Activated naive CD8-positive, alpha-beta T cell treated with anti-CD3 and anti-CD28 coated beads, Interleukin-2, amount 10 ng/mL, durations not matched to agents 7 days and 5 days (primary cell): ENCODE measurements at regions not wholly inside any gene's neighbourhood (a gene's known extent, or its start where the extent isn't known, plus 50 kb on each side); places are given as distances from the start of the nearest gene placed in this dataset.

ENCODE experiments used
- ATAC-seq: fragments of 150-1000 bp; cut with Tn5 transposase; one replicate; pipeline ENCODE4 v1.10.0; 2021; ENCODE audit warnings: low read depth, moderate library complexity
- POLR2A ChIA-PET: fragments of 350-600 bp; sonication (Branson Sonifier 250); formaldehyde crosslinking; loops from one replicate; lab custom pipeline; 2021; ENCODE audit warnings: antibody characterized with exemption; lab: Charles Lee
- DNase-seq: peaks from one replicate; pipeline ENCODE4 v3.0.0; 2021
- H3K27ac Mint-ChIP-seq: one replicate; pipeline ENCODE4 v1.8.0; 2022; ENCODE audit warnings: mild to moderate bottlenecking, mixed read lengths
- H3K27me3 Mint-ChIP-seq: one replicate; pipeline ENCODE4 v1.8.0; 2022; ENCODE audit warnings: mild to moderate bottlenecking, moderate library complexity, mixed read lengths
- H3K36me3 Mint-ChIP-seq: one replicate; pipeline ENCODE4 v1.8.0; 2021; ENCODE audit warnings: mild to moderate bottlenecking, mixed read lengths
- H3K4me1 Mint-ChIP-seq: one replicate; pipeline ENCODE4 v1.8.0; 2021; ENCODE audit warnings: mixed read lengths
- H3K4me3 Mint-ChIP-seq: one replicate; pipeline ENCODE4 v1.8.0; 2022; ENCODE audit warnings: mild to moderate bottlenecking, moderate library complexity, mixed read lengths
- H3K9me3 Mint-ChIP-seq: one replicate; pipeline ENCODE4 v1.8.0; 2021; ENCODE audit warnings: mixed read lengths

DNA sequence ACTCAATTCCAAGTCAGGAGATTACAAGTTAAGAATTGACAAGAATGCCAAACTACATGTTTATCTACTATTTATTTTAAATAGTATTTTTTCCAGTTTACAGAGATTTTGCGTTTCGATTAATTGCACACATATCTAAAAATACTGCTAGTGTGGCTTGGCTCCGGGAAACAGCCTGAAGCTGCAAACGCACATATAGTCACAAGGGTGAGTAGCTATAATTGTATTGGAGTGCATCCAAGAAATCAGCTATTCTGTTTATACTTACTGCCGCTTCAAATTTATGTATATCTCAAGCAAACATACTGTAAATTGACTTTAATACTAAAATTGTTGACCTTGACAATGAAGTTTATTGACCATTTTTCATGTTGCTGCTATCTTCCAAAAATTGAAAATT is 77.0 kb upstream of the PLSCR5 start:
- POLR2A ChIA-PET: no interaction called here
- no peak overlapping the region for H3K4me3 Mint-ChIP-seq
- no peaks in the 10 kb centered on the region for H3K36me3 Mint-ChIP-seq
- H3K4me1 Mint-ChIP-seq: no peaks in the 10 kb centered on the region
- no peaks in the 10 kb centered on the region for H3K9me3 Mint-ChIP-seq
- no peaks in the 10 kb centered on the region for H3K27me3 Mint-ChIP-seq
- no peak overlapping the region for H3K27ac Mint-ChIP-seq
- DNase-seq (no peak), ATAC-seq (no peak)

DNA sequence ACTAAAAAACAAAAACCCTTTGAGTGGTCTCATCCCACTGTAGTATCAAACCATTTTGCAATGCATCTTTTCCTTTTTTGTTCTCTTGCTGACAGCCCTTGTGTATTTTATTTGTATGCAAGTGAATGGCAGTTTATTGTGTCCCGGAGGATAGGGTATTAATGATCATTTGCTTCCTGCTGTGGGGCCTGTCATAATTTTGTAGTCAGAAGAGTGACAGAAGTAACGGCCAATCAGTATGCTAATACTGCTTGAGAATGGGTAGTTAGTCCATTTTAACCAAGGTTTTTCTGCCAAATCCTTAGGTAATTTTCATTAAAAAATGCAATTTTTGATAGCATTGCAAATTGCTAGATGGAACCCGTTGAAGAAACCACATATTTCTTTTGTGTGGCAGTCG is 75.5 kb upstream of the PLSCR5 start:
- H3K27ac Mint-ChIP-seq: no peak overlapping the region
- H3K4me3 Mint-ChIP-seq: no peak overlapping the region
- H3K36me3 Mint-ChIP-seq: no peaks in the 10 kb centered on the region
- POLR2A ChIA-PET: no interaction called here
- no peaks in the 10 kb centered on the region for H3K27me3 Mint-ChIP-seq
- H3K4me1 Mint-ChIP-seq: no peaks in the 10 kb centered on the region
- ATAC-seq: no peak
- DNase-seq: no peak
- no peaks in the 10 kb centered on the region for H3K9me3 Mint-ChIP-seq

DNA sequence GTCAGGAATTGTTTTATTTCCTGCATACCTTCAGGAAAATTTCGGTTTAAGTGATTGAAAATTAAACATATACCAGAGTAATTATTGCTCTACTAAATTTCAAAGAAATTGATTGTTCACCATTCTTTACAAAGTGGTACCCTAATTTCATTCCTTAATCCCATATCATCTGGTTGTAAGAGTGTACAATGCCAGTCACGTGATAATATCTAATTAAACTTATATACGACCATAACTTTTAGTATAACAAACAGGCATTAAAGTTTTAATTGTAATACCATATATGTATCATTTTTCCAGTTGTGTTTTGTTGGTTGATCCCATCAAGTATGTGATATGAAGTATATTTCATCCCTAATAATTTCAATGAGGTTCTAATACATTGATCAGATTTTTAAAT is 74.8 kb upstream of the PLSCR5 start:
- Mint-ChIP-seq H3K36me3 (no peaks in the 10 kb centered on the region), H3K4me3 (no peak overlapping the region), H3K4me1 (no peaks in the 10 kb centered on the region), H3K27ac (no peak overlapping the region), H3K27me3 (no peaks in the 10 kb centered on the region), H3K9me3 (no peaks in the 10 kb centered on the region)
- ATAC-seq: no peak
- POLR2A ChIA-PET: no interaction called here
- no peak for DNase-seq

DNA sequence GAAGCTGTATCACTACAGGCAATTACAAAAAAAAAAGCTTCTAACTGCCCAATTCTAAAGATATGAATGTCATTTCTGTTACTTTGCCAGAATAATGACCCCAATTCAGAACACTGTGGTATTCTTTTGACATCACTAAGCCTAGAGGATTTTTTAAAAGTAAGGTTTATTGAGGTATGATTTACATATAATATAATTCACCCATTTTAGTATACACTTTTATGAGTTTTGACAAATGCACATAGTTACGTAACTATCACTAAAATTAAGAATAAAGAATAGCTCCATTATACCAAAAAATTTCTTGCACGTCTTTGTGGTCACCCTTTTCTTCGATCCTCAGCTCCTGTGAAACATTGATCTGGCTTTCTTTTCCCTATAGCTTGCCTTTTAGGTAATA is 74.0 kb upstream of the PLSCR5 start:
- Mint-ChIP-seq H3K9me3 (no peaks in the 10 kb centered on the region), H3K27me3 (peaks cover 2% of the 10 kb centered on the region), H3K4me3 (no peak overlapping the region), H3K4me1 (no peaks in the 10 kb centered on the region), H3K36me3 (no peaks in the 10 kb centered on the region), H3K27ac (no peak overlapping the region)
- DNase-seq (no peak), ATAC-seq (no peak)
- POLR2A ChIA-PET: no interaction called here

DNA sequence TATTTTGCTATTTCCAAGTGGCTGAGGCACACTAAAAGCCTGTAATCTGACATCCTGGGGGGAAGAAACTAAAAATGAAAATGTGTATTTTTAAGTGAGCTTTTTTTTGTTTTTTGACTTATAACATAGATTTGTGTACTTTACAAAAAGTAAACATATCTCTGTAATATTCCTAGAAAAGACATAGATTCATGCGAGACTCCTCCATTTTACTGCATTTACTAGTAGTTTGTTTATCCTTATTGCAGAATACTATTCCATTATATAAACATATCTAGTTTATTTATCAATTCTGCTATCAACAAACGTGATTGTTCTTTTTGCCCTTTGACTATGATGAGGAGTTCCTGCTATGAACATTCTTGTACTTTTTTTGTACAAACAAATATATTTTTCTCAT is 67.8 kb upstream of the PLSCR5 start:
- H3K27ac Mint-ChIP-seq: no peak overlapping the region
- no peak for ATAC-seq

DNA sequence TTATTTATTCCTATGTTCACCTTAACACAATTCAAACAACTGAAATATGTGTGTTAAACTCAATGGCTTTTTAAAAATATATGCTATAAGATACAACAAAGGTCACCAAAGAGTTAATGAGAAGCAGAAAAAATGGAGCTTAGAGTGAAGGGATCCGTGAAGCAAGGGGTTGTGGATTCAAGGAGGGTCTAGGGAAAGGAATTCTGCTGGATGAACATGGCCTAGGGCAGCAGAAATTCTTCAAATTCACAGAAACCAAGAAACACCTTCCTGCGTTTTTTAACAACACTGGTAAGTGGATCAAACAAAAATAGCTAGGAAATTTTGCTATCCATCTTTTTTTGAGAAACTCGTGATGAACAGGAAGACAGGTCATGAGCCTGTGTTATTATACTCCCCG is 59.3 kb upstream of the PLSCR5 start:
- ATAC-seq (no peak), DNase-seq (no peak)
- Mint-ChIP-seq H3K27ac (no peak overlapping the region), H3K4me3 (no peak overlapping the region), H3K9me3 (no peaks in the 10 kb centered on the region), H3K27me3 (no peaks in the 10 kb centered on the region), H3K36me3 (no peaks in the 10 kb centered on the region), H3K4me1 (no peaks in the 10 kb centered on the region)
- POLR2A ChIA-PET: no interaction called here

More for the DNA sequence above, 67.8 kb upstream of the PLSCR5 start:
- POLR2A ChIA-PET: no interaction called here
- Mint-ChIP-seq H3K27me3 (peaks cover 2% of the 10 kb centered on the region), H3K4me1 (no peaks in the 10 kb centered on the region), H3K4me3 (no peak overlapping the region), H3K9me3 (no peaks in the 10 kb centered on the region), H3K36me3 (no peaks in the 10 kb centered on the region)
- no peak for DNase-seq

DNA sequence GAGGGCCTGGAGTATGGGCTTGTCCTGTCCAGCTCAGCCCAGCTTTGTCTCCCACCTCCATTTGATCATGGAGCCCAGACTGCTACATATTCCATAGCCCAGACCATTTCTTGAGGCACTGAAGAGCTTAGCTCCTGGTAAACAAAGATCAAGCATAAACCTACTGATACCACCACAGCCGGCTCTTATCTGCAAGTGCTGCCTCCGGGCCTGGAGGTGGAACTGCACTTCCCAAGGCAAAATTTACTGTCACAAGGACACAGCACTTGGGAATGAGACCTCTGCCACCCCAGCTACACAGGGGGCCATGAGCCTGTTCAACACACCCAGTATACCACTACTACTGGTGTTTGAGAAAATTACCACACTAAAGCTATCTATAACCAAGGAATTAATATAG is 53.7 kb upstream of the PLSCR5 start:
- Mint-ChIP-seq H3K4me3 (no peak overlapping the region), H3K36me3 (no peaks in the 10 kb centered on the region), H3K9me3 (no peaks in the 10 kb centered on the region), H3K27me3 (no peaks in the 10 kb centered on the region), H3K27ac (no peak overlapping the region), H3K4me1 (no peaks in the 10 kb centered on the region)
- no peak for DNase-seq
- no peak for ATAC-seq
- POLR2A ChIA-PET: no interaction called here

DNA sequence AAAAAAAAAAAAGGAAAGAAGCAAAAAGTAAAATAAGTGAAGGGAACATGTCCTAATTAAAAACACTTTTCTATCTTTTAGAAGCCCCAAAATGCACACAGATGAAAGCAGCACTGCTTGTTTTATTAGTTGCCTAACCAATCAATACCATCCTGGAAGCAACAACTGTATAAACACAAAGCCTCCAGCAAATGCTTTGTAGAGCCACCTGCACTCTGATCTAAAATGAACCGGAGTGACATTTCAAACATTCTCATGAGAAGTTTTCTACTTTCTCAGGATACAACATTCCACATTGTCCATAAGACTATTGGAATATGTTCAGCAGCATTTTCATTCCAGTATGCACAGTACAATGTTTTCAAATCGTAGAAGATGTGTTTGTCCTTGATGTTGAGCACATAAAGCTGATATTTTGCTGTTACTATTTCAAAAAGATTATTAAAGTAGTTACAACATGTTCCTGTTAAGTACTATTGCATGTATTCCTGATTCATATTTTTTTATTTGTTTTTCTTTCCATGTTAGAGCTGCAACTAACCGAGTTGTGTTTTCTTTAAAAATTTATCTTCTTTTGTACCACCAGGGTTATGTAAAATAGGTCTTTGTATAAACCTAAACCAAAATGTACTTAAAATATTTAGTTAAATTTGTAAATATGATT is 50.3 kb upstream of the PLSCR5 start:
- POLR2A ChIA-PET: no interaction called here
- ATAC-seq (no peak), DNase-seq (no peak)
- H3K4me3 Mint-ChIP-seq: no peak overlapping the region
- no peaks in the 10 kb centered on the region for H3K4me1 Mint-ChIP-seq
- H3K36me3 Mint-ChIP-seq: no peaks in the 10 kb centered on the region
- H3K27ac Mint-ChIP-seq: no peak overlapping the region
- H3K27me3 Mint-ChIP-seq: peaks cover 3% of the 10 kb centered on the region
- H3K9me3 Mint-ChIP-seq: no peaks in the 10 kb centered on the region
